Gastroesophageal sphincter (tissue), 3 donors: ENCODE measurements at regions not wholly inside any gene's neighbourhood (a gene's known extent, or its start where the extent isn't known, plus 50 kb on each side); places are given as distances from the start of the nearest gene placed in this dataset.
"Not testable (repeated sequence)": the region's sequence is repeated elsewhere in the genome, so short reads cannot be mapped to it uniquely, and the experiment has no call there.

Experiments
- CTCF ChIP-seq, 4 experiments: fragments of 200-600 bp in 2 of 4; fragments of 450-650 bp in 2 of 4; sonication (generic) in 1 of 4; IDR thresholded peaks; one replicate each; pipeline ENCODE4 v1.5.1; 2017 to 2019; ENCODE audit warnings: antibody characterized with exemption in 4 of 4, mild to moderate bottlenecking in 2 of 4, moderate library complexity in 2 of 4
- EP300 ChIP-seq: sonication (generic); formaldehyde crosslinking; IDR thresholded peaks from one replicate; pipeline ENCODE4 v1.6.1; 2017; ENCODE audit warnings: antibody characterized with exemption, mild to moderate bottlenecking
- POLR2A ChIP-seq, 2 donors: fragments of 450-650 bp; IDR thresholded peaks; one replicate each; pipeline ENCODE4 v1.6.1; 2017; ENCODE audit warnings: antibody characterized with exemption in 2 of 2, mild to moderate bottlenecking in 2 of 2, moderate library complexity in 1 of 2
- POLR2AphosphoS5 ChIP-seq: sonication (generic); formaldehyde crosslinking; IDR thresholded peaks from one replicate; pipeline ENCODE4 v1.6.1; 2017; ENCODE audit warnings: antibody characterized with exemption

- TF ChIP-seq CTCF (IDR thresholded peaks at IDR 0.05); POLR2AphosphoS5; POLR2A (IDR thresholded peaks at IDR 0.05); EP300: not testable (repeated sequence)
These were observed 118.1 kb upstream of the IER5L start for GRCh38 chr9:129296195-129296594.
